ENCODE measurements at regions not wholly inside any gene's neighbourhood (a gene's known extent, or its start where the extent isn't known, plus 50 kb on each side); places are given as distances from the start of the nearest gene placed in this dataset.

GRCh38 chr2:7900593-7900992, 781.3 kb upstream of the ID2 start:
- H3K4me3 ChIP-seq = no peak overlapping the region
- TF ChIP-seq CTCF (IDR thresholded peaks at IDR 0.05) = no peak
- H3K27ac ChIP-seq = no peak overlapping the region
- H3K9me3 ChIP-seq = no peaks in the 10 kb centered on the region
- no peaks in the 10 kb centered on the region for H3K27me3 ChIP-seq (replicated peaks; ENCODE audit: insufficient read depth)
- H3K4me1 ChIP-seq (ENCODE audit: control insufficient read depth in 1 of 2, low read depth in 2 of 2) = no peaks in the 10 kb centered on the region
- no peak for ATAC-seq (ENCODE audit: insufficient number of reproducible peaks, low FRiP score, low read depth)
- no peaks in the 10 kb centered on the region for H3K36me3 ChIP-seq
- no peak for DNase-seq (ENCODE audit: low spot score)

GRCh38 chr2:7902251-7902765, 779.5 kb upstream of the ID2 start:
- Histone ChIP-seq H3K27me3 (replicated peaks; ENCODE audit: insufficient read depth) (no peaks in the 10 kb centered on the region), H3K4me3 (no peak overlapping the region), H3K27ac (no peak overlapping the region), H3K4me1 (ENCODE audit: control insufficient read depth in 1 of 2, low read depth in 2 of 2) (no peaks in the 10 kb centered on the region), H3K36me3 (no peaks in the 10 kb centered on the region), H3K9me3 (no peaks in the 10 kb centered on the region)
- no peak for TF ChIP-seq CTCF (IDR thresholded peaks at IDR 0.05)
- no peak for ATAC-seq (ENCODE audit: insufficient number of reproducible peaks, low FRiP score, low read depth)
- no peak for DNase-seq (ENCODE audit: low spot score)

GRCh38 chr2:7904319-7904718, 777.5 kb upstream of the ID2 start:
- H3K27me3 ChIP-seq (replicated peaks; ENCODE audit: insufficient read depth) = no peaks in the 10 kb centered on the region
- no peak for DNase-seq (ENCODE audit: low spot score)
- no peak overlapping the region for H3K4me3 ChIP-seq
- H3K27ac ChIP-seq = no peak overlapping the region
- TF ChIP-seq CTCF (IDR thresholded peaks at IDR 0.05) = no peak
- no peaks in the 10 kb centered on the region for H3K36me3 ChIP-seq
- no peaks in the 10 kb centered on the region for H3K4me1 ChIP-seq (ENCODE audit: control insufficient read depth in 1 of 2, low read depth in 2 of 2)
- no peak for ATAC-seq (ENCODE audit: insufficient number of reproducible peaks, low FRiP score, low read depth)
- no peaks in the 10 kb centered on the region for H3K9me3 ChIP-seq

- ATAC-seq (ENCODE audit: insufficient number of reproducible peaks, low FRiP score, low read depth) (no peak), DNase-seq (ENCODE audit: low spot score) (no peak)
- TF ChIP-seq CTCF (IDR thresholded peaks at IDR 0.05) = no peak
- no peaks in the 10 kb centered on the region for H3K27me3 ChIP-seq (replicated peaks; ENCODE audit: insufficient read depth)
- no peaks in the 10 kb centered on the region for H3K36me3 ChIP-seq
- H3K9me3 ChIP-seq = no peaks in the 10 kb centered on the region
- H3K4me1 ChIP-seq (ENCODE audit: control insufficient read depth in 1 of 2, low read depth in 2 of 2) = no peaks in the 10 kb centered on the region
- no peak overlapping the region for H3K27ac ChIP-seq
- no peak overlapping the region for H3K4me3 ChIP-seq
Observed at GRCh38 chr2:7905756-7906155, 776.1 kb upstream of the ID2 start.

GRCh38 chr2:7906431-7906830, 775.4 kb upstream of the ID2 start:
- no peak overlapping the region for H3K4me3 ChIP-seq
- TF ChIP-seq CTCF (IDR thresholded peaks at IDR 0.05) = no peak
- no peaks in the 10 kb centered on the region for H3K27me3 ChIP-seq (replicated peaks; ENCODE audit: insufficient read depth)
- ATAC-seq (ENCODE audit: insufficient number of reproducible peaks, low FRiP score, low read depth) = no peak
- no peaks in the 10 kb centered on the region for H3K4me1 ChIP-seq (ENCODE audit: control insufficient read depth in 1 of 2, low read depth in 2 of 2)
- no peak for DNase-seq (ENCODE audit: low spot score)
- no peaks in the 10 kb centered on the region for H3K9me3 ChIP-seq
- H3K27ac ChIP-seq = no peak overlapping the region
- no peaks in the 10 kb centered on the region for H3K36me3 ChIP-seq

Measured in thoracic aorta (tissue), 2 donors.